ENCODE measurements at regions not wholly inside any gene's neighbourhood (a gene's known extent, or its start where the extent isn't known, plus 50 kb on each side); places are given as distances from the start of the nearest gene placed in this dataset.
"Not testable (repeated sequence)": the region's sequence is repeated elsewhere in the genome, so short reads cannot be mapped to it uniquely, and the experiment has no call there.

DNA sequence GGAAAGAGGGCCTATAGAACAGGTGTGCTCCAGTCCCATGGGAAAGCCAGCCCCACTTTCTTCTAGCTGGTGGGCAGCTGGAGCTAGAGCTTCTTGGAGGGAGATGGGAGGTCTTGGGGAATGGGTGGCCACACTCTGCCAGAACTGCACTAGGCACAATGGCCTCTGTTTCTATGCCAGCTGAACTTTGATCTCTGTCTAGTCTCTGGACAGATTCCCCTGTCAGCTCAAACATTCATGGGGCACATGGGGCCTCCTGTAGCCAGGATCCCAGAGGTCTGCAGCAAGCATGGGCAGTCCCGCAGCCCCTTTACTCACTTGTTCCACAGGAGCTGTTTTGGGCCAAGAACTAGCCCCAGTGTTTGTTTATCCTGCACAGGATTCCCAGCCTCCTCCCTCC, 591.3 kb upstream of the HS3ST5 start:
- H3K9me3 Mint-ChIP-seq (ENCODE audit: unreplicated experiment): peaks cover 1% of the 10 kb centered on the region
- H2AFZ ChIP-seq (ENCODE audit: low read depth, low read length): no peak overlapping the region
- peaks cover 3% of the 10 kb centered on the region for H3K9me3 ChIP-seq (ENCODE audit: insufficient read depth, low read depth, low read length)
- H3K4me1 ChIP-seq (ENCODE audit: insufficient read depth, low read length): no peaks in the 10 kb centered on the region
- H3K27me3 Mint-ChIP-seq (ENCODE audit: low read depth, unreplicated experiment): no peaks in the 10 kb centered on the region
- TF ChIP-seq, protein P1, sequence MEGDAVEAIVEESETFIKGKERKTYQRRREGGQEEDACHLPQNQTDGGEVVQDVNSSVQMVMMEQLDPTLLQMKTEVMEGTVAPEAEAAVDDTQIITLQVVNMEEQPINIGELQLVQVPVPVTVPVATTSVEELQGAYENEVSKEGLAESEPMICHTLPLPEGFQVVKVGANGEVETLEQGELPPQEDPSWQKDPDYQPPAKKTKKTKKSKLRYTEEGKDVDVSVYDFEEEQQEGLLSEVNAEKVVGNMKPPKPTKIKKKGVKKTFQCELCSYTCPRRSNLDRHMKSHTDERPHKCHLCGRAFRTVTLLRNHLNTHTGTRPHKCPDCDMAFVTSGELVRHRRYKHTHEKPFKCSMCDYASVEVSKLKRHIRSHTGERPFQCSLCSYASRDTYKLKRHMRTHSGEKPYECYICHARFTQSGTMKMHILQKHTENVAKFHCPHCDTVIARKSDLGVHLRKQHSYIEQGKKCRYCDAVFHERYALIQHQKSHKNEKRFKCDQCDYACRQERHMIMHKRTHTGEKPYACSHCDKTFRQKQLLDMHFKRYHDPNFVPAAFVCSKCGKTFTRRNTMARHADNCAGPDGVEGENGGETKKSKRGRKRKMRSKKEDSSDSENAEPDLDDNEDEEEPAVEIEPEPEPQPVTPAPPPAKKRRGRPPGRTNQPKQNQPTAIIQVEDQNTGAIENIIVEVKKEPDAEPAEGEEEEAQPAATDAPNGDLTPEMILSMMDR (IDR thresholded peaks at IDR 0.05; ENCODE audit: insufficient read depth, low read depth, low read length): no peak
- TF ChIP-seq EZH2 (IDR thresholded peaks at IDR 0.05; ENCODE audit: insufficient read depth, low read length): no peak
- H3K4me3 ChIP-seq (ENCODE audit: insufficient read depth, low read depth, low read length): no peak overlapping the region
- H3K4me2 ChIP-seq (ENCODE audit: low read length): no peak overlapping the region
- DNase-seq (ENCODE audit: low read depth) (no peak), FAIRE-seq (no peak)
- no peaks in the 10 kb centered on the region for H3K36me3 ChIP-seq (ENCODE audit: insufficient read depth, low read length)
- H3K27me3 ChIP-seq (ENCODE audit: insufficient read depth, low read length): no peaks in the 10 kb centered on the region
- no peaks in the 10 kb centered on the region for H3K79me2 ChIP-seq (ENCODE audit: insufficient read depth, low read length)
- H3K27ac ChIP-seq (ENCODE audit: low read depth, low read length): no peak overlapping the region
- H3K9ac ChIP-seq (ENCODE audit: low read length): no peak overlapping the region
- no peak overlapping the region for H3K4me3 Mint-ChIP-seq (ENCODE audit: unreplicated experiment)
- no peaks in the 10 kb centered on the region for H3K36me3 Mint-ChIP-seq (ENCODE audit: low read depth, unreplicated experiment)
- no peaks in the 10 kb centered on the region for H4K20me1 ChIP-seq (ENCODE audit: insufficient read depth, low read length)
- H3K4me1 Mint-ChIP-seq (ENCODE audit: low read depth, unreplicated experiment): no peaks in the 10 kb centered on the region
- H3K27ac Mint-ChIP-seq (ENCODE audit: unreplicated experiment): no peak overlapping the region

DNA sequence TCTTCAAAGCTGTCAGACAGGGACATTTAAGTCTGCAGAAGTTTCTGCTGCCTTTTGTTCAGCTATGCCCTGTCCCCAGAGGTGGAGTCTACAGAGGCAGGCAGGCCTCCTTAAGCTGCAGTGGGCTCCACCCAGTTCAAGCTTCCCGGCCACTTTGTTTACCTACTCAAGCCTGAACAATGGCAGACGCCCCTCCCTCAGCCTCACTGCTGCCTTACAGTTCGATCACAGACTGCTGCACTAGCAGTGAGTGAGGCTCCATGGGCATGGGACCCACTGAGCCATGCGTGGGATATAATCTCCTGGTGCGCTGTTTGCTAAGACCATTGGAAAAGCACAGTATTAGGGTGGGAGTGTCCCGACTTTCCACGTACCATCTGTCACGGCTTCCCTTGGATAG, 585.9 kb upstream of the HS3ST5 start:
- H3K36me3 Mint-ChIP-seq (ENCODE audit: low read depth, unreplicated experiment); H2AFZ ChIP-seq (ENCODE audit: low read depth, low read length); H3K9ac ChIP-seq (ENCODE audit: low read length); H3K36me3 ChIP-seq (ENCODE audit: insufficient read depth, low read length); H3K27me3 ChIP-seq (ENCODE audit: insufficient read depth, low read length); H3K27ac ChIP-seq (ENCODE audit: low read depth, low read length); H3K4me1 Mint-ChIP-seq (ENCODE audit: low read depth, unreplicated experiment); H3K4me2 ChIP-seq (ENCODE audit: low read length); FAIRE-seq; H3K9me3 ChIP-seq (ENCODE audit: insufficient read depth, low read depth, low read length); DNase-seq (ENCODE audit: low read depth); H3K27me3 Mint-ChIP-seq (ENCODE audit: low read depth, unreplicated experiment); H3K4me3 Mint-ChIP-seq (ENCODE audit: unreplicated experiment); H3K4me1 ChIP-seq (ENCODE audit: insufficient read depth, low read length); H3K79me2 ChIP-seq (ENCODE audit: insufficient read depth, low read length); H3K9me3 Mint-ChIP-seq (ENCODE audit: unreplicated experiment); H3K4me3 ChIP-seq (ENCODE audit: insufficient read depth, low read depth, low read length); H4K20me1 ChIP-seq (ENCODE audit: insufficient read depth, low read length); H3K27ac Mint-ChIP-seq (ENCODE audit: unreplicated experiment): not testable (repeated sequence)

DNA sequence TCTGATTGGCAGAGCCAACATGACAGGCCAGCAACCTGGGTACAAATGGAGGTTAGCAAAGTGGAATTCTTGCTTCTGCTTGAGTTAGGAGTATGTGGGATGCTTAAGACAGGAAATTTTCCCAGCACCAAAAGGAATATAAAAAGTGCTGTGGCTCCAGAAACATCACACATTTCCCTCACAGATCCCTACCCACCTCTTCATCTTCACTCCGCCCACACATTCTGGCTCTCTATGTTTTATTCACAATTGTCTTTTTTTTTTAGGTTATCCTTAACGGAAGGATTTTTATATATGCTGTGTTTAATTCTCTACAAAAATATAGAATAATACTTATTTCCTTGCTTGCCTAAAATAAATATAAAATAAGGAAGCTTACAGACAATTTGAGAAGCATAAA, 563.3 kb upstream of the HS3ST5 start:
- no peak for DNase-seq (ENCODE audit: low read depth)
- Mint-ChIP-seq H3K9me3 (ENCODE audit: unreplicated experiment) (no peaks in the 10 kb centered on the region), H3K4me1 (ENCODE audit: low read depth, unreplicated experiment) (no peaks in the 10 kb centered on the region), H3K27ac (ENCODE audit: unreplicated experiment) (no peak overlapping the region), H3K4me3 (ENCODE audit: unreplicated experiment) (no peak overlapping the region), H3K27me3 (ENCODE audit: low read depth, unreplicated experiment) (no peaks in the 10 kb centered on the region), H3K36me3 (ENCODE audit: low read depth, unreplicated experiment) (no peaks in the 10 kb centered on the region)
- Histone ChIP-seq H3K27ac (ENCODE audit: low read depth, low read length) (no peak overlapping the region), H3K9ac (ENCODE audit: low read length) (no peak overlapping the region), H3K36me3 (ENCODE audit: insufficient read depth, low read length) (no peaks in the 10 kb centered on the region), H3K4me1 (ENCODE audit: insufficient read depth, low read length) (no peaks in the 10 kb centered on the region), H3K4me3 (ENCODE audit: insufficient read depth, low read depth, low read length) (no peak overlapping the region), H3K27me3 (ENCODE audit: insufficient read depth, low read length) (no peaks in the 10 kb centered on the region), H3K79me2 (ENCODE audit: insufficient read depth, low read length) (no peaks in the 10 kb centered on the region), H3K4me2 (ENCODE audit: low read length) (no peak overlapping the region), H2AFZ (ENCODE audit: low read depth, low read length) (no peak overlapping the region), H3K9me3 (ENCODE audit: insufficient read depth, low read depth, low read length) (no peaks in the 10 kb centered on the region), H4K20me1 (ENCODE audit: insufficient read depth, low read length) (no peaks in the 10 kb centered on the region)
- no peak for TF ChIP-seq EZH2 (IDR thresholded peaks at IDR 0.05; ENCODE audit: insufficient read depth, low read length)
- TF ChIP-seq, protein P1 (IDR thresholded peaks at IDR 0.05; ENCODE audit: insufficient read depth, low read depth, low read length): no peak
- no peak for FAIRE-seq

Measured in astrocyte (in vitro differentiated cells and primary cell).